GM12878 (cell line): ENCODE measurements at regions not wholly inside any gene's neighbourhood (a gene's known extent, or its start where the extent isn't known, plus 50 kb on each side); places are given as distances from the start of the nearest gene placed in this dataset.

Experiments
- ATAC-seq: fragments of 200-7000 bp; cut with Tn5 transposase; 3 replicates; pipeline ENCODE4 v1.9.1; 2020; ENCODE audit warnings: mild to moderate bottlenecking, moderate library complexity
- BruUV-seq: library from RNA; stranded (reverse); fragments of 400-500 nt; replicated peaks from 2 replicates; lab custom pipeline; 2021; lab: Mats Ljungman, UMichigan
- CTCF ChIA-PET: fragments of 300-600 bp; sonication (Branson Sonifier 250); formaldehyde crosslinking; extraction: SDS; loops from one replicate; lab custom pipeline; 2021; ENCODE audit warnings: inconsistent platforms; lab: Yijun Ruan, JAX
- POLR2A ChIA-PET: fragments of 350-600 bp; formaldehyde crosslinking; extraction: SDS; loops from one replicate; lab custom pipeline; 2021; ENCODE audit warnings: inconsistent platforms; lab: Charles Lee
- RAD21 ChIA-PET: fragments of 300-600 bp; sonication (Branson Sonifier 250); formaldehyde crosslinking; loops from one replicate; lab custom pipeline; 2023; ENCODE audit warnings: antibody characterized with exemption; ENCODE audit not compliant: unreplicated experiment; lab: Charles Lee
- SMC1A ChIA-PET: fragments of 300-600 bp; sonication (Branson Sonifier 250); formaldehyde crosslinking; loops from one replicate; lab custom pipeline; 2023; ENCODE audit not compliant: unreplicated experiment, uncharacterized antibody; lab: Charles Lee
- DNase-seq: peaks from one replicate; pipeline ENCODE4 v3.0.0-alpha.2; 2011; ENCODE audit warnings: low read depth, low spot score
- FAIRE-seq: peaks from 3 replicates; lab custom pipeline; 2011; peaks lifted over from hg19 to GRCh38; lab: Jason Lieb, UNC
- H2AFZ ChIP-seq: 2 replicates; pipeline ENCODE4 v1.6.0; 2011; ENCODE audit warnings: low read depth, low read length, control low read depth; ENCODE audit not compliant: control insufficient read depth
- H3K27ac ChIP-seq: 2 replicates; pipeline ENCODE4 v1.5.1; 2011; ENCODE audit warnings: control low read depth; ENCODE audit not compliant: control insufficient read depth, insufficient read depth
- H3K27me3 ChIP-seq, 2 experiments: replicated peaks in 1 of 2; 2 replicates each; pipeline versions ENCODE4 v1.6.0 to v1.6.1; 2011; ENCODE audit warnings: low read length in 1 of 2; ENCODE audit not compliant: control insufficient read depth in 2 of 2, insufficient read depth in 2 of 2
- H3K36me3 ChIP-seq, 2 experiments: 2 replicates each; pipeline ENCODE4 v1.5.1; 2011; ENCODE audit warnings: low read length in 1 of 2; ENCODE audit not compliant: control insufficient read depth in 2 of 2, insufficient read depth in 2 of 2
- H3K4me1 ChIP-seq: 2 replicates; pipeline ENCODE4 v1.6.1; 2011; ENCODE audit warnings: mild to moderate bottlenecking, low read length, moderate library complexity, mixed read lengths; ENCODE audit not compliant: control insufficient read depth, insufficient read depth
- H3K4me2 ChIP-seq: 2 replicates; pipeline ENCODE4 v1.6.0; 2011; ENCODE audit warnings: control low read depth; ENCODE audit not compliant: control insufficient read depth, insufficient read depth
- H3K4me3 ChIP-seq: fragments of 200-600 bp; sonication (generic); 2 replicates; pipeline ENCODE4 v1.5.1; 2016
- H3K79me2 ChIP-seq: 2 replicates; pipeline ENCODE4 v1.6.0; 2011; ENCODE audit warnings: low read length; ENCODE audit not compliant: control insufficient read depth, insufficient read depth
- H3K9ac ChIP-seq: 2 replicates; pipeline ENCODE4 v1.8.0; 2011; ENCODE audit warnings: low read length, control low read depth, mixed read lengths; ENCODE audit not compliant: control insufficient read depth, insufficient read depth
- H3K9me3 ChIP-seq: replicated peaks from 3 replicates; pipeline ENCODE4 v1.5.1; 2011; ENCODE audit warnings: mild to moderate bottlenecking, low read length; ENCODE audit not compliant: control insufficient read depth, insufficient read depth
- H4K20me1 ChIP-seq: 2 replicates; pipeline ENCODE4 v1.6.0; 2011; ENCODE audit not compliant: control insufficient read depth, insufficient read depth
- FOS ChIP-seq: IDR thresholded peaks from 3 replicates; pipeline ENCODE4 v1.6.1; 2011; ENCODE audit warnings: borderline replicate concordance; ENCODE audit not compliant: insufficient read length; ENCODE audit errors: extremely low read depth
- FOXK2 ChIP-seq: fragments of 450-650 bp; IDR thresholded peaks from 2 replicates; pipeline ENCODE4 v1.6.1; 2017; ENCODE audit warnings: mild to moderate bottlenecking, moderate library complexity
- MXI1 ChIP-seq: fragments of 150-350 bp; IDR thresholded peaks from 2 replicates; pipeline ENCODE4 v1.6.1; 2011; ENCODE audit warnings: low read depth, mild to moderate bottlenecking, inconsistent platforms, low read length, improper control_type of control experiment
- NRF1 ChIP-seq: conservative IDR thresholded peaks from 2 replicates; pipeline ENCODE4 v1.6.1; 2011; ENCODE audit warnings: mild to moderate bottlenecking, low read depth, low read length, improper control_type of control experiment
- POU2F2 ChIP-seq: IDR thresholded peaks from 3 replicates; pipeline ENCODE4 v1.6.1; 2011; ENCODE audit warnings: low read depth, mild to moderate bottlenecking, low read length, borderline replicate concordance
- RELA ChIP-seq: fragments of 450-650 bp; IDR thresholded peaks from 2 replicates; pipeline ENCODE4 v1.8.0; 2014; ENCODE audit warnings: borderline replicate concordance; ENCODE audit not compliant: partially characterized antibody
- SUZ12 ChIP-seq: fragments of 200-600 bp; sonication (generic); IDR thresholded peaks from one replicate; pipeline ENCODE4 v1.6.1; 2018; ENCODE audit warnings: antibody characterized with exemption, mild to moderate bottlenecking; ENCODE audit not compliant: unreplicated experiment
- TAF1 ChIP-seq: IDR thresholded peaks from 2 replicates; pipeline ENCODE4 v1.6.1; 2011; ENCODE audit warnings: mild to moderate bottlenecking, low read depth, low read length, borderline replicate concordance
- TARDBP ChIP-seq: IDR thresholded peaks from 2 replicates; pipeline ENCODE4 v1.6.1; 2016; ENCODE audit warnings: borderline replicate concordance
- WGBS: methylation state at CpG from one replicate; pipeline ENCODE4 v1.1.6; 2016; ENCODE audit warnings: low lambda C conversion rate; ENCODE audit not compliant: insufficient replicate concordance, insufficient coverage; ENCODE audit errors: missing lambda C conversion rate; 5-methylcytosine and 5-hydroxymethylcytosine counted together
- in situ Hi-C: fragments of 300-500 bp; cut with MboI; formaldehyde crosslinking; loops from 9 replicates; pipeline ENCODE4 v1.14.3; 2018; ENCODE audit warnings: mixed read lengths
- intact Hi-C: fragments of 100-400 bp; cut with micrococcal nuclease; formaldehyde crosslinking; loops from one replicate; pipeline ENCODE4 v1.14.2; 2022; ENCODE audit not compliant: unreplicated experiment
- TF ChIP-seq, protein P1 (sequence below): IDR thresholded peaks from 2 replicates; pipeline ENCODE4 v1.6.1; 2012; ENCODE audit warnings: improper control_type of control experiment, low read depth, low read length; ENCODE audit not compliant: insufficient replicate concordance
- TF ChIP-seq, protein P2 (sequence below): fragments of 450-650 bp; IDR thresholded peaks from 2 replicates; pipeline ENCODE4 v1.6.1; 2018; ENCODE audit warnings: mild to moderate bottlenecking, low read depth, moderate library complexity; ENCODE audit not compliant: partially characterized antibody
- TF ChIP-seq, protein P3 (sequence below), 3 experiments: IDR thresholded peaks in 2 of 3; conservative IDR thresholded peaks in 1 of 3; 2 replicates each; pipeline ENCODE4 v1.5.1; 2011; ENCODE audit warnings: low read depth in 3 of 3, low read length in 3 of 3, mild to moderate bottlenecking in 3 of 3, control low read depth in 2 of 3, moderate library complexity in 2 of 3, inconsistent platforms in 1 of 3, mixed read lengths in 1 of 3; ENCODE audit not compliant: control insufficient read depth in 2 of 3, insufficient read depth in 1 of 3; ENCODE audit errors: extremely low read depth in 1 of 3
- TF ChIP-seq, protein P4 (sequence below): IDR thresholded peaks from 2 replicates; pipeline ENCODE4 v1.6.1; 2012; ENCODE audit warnings: low read depth, low read length, improper control_type of control experiment

DNA sequence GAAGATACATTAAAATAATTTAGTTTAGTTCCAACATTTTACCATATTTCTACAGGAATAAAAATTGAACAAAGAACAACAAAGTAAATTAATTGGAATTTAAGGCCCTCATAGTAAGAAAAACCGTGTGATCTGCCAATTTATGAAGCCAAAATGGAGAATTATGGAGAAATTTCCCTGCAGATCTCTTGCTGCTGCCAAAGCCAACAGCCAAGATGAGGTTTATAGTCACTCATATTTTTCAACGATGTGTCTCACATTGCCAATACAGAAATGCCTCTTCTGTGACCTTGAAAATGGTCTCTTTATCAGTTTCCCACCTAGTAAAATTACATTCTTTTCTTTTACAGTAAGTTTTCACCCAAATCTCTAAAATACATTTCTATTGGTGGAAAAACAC lies 317.2 kb upstream of the FIGN start:
- Histone ChIP-seq H3K9me3 (no peaks in the 10 kb centered on the region), H3K27ac (no peak overlapping the region), H4K20me1 (no peaks in the 10 kb centered on the region), H3K4me1 (no peaks in the 10 kb centered on the region), H3K27me3 (no peaks in the 10 kb centered on the region), H3K79me2 (no peaks in the 10 kb centered on the region), H3K4me3 (no peak overlapping the region), H2AFZ (no peak overlapping the region), H3K36me3 (no peaks in the 10 kb centered on the region), H3K9ac (no peak overlapping the region), H3K4me2 (no peak overlapping the region)
- POLR2A ChIA-PET = no interaction called here
- DNase-seq (no peak), FAIRE-seq (no peak), ATAC-seq (no peak)
- SMC1A ChIA-PET = no interaction called here
- no TSS peak for BruUV-seq
- RAD21 ChIA-PET = no interaction called here
- CTCF ChIA-PET = interaction anchor here (1.7 kb wide), 1 partner anchor 8 kb away, joined by 6 read pairs; no protein-coding TSS in a partner anchor
- in situ Hi-C loops (loop anchor here (10.0 kb wide), 2 partner anchors 708 to 868 kb away; no protein-coding TSS in a partner anchor), intact Hi-C loops (no loop called here)
- 3% methylated on average over 2 of the region's 2 CpGs for WGBS
- TF ChIP-seq SUZ12 (no peak), POU2F2 (no peak), MXI1 (no peak), RELA (no peak), NRF1 (no peak), FOXK2 (no peak), TAF1 (no peak), FOS (no peak), TARDBP (no peak)
- TF ChIP-seq, protein P1, sequence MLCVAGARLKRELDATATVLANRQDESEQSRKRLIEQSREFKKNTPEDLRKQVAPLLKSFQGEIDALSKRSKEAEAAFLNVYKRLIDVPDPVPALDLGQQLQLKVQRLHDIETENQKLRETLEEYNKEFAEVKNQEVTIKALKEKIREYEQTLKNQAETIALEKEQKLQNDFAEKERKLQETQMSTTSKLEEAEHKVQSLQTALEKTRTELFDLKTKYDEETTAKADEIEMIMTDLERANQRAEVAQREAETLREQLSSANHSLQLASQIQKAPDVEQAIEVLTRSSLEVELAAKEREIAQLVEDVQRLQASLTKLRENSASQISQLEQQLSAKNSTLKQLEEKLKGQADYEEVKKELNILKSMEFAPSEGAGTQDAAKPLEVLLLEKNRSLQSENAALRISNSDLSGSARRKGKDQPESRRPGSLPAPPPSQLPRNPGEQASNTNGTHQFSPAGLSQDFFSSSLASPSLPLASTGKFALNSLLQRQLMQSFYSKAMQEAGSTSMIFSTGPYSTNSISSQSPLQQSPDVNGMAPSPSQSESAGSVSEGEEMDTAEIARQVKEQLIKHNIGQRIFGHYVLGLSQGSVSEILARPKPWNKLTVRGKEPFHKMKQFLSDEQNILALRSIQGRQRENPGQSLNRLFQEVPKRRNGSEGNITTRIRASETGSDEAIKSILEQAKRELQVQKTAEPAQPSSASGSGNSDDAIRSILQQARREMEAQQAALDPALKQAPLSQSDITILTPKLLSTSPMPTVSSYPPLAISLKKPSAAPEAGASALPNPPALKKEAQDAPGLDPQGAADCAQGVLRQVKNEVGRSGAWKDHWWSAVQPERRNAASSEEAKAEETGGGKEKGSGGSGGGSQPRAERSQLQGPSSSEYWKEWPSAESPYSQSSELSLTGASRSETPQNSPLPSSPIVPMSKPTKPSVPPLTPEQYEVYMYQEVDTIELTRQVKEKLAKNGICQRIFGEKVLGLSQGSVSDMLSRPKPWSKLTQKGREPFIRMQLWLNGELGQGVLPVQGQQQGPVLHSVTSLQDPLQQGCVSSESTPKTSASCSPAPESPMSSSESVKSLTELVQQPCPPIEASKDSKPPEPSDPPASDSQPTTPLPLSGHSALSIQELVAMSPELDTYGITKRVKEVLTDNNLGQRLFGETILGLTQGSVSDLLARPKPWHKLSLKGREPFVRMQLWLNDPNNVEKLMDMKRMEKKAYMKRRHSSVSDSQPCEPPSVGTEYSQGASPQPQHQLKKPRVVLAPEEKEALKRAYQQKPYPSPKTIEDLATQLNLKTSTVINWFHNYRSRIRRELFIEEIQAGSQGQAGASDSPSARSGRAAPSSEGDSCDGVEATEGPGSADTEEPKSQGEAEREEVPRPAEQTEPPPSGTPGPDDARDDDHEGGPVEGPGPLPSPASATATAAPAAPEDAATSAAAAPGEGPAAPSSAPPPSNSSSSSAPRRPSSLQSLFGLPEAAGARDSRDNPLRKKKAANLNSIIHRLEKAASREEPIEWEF = no peak
- TF ChIP-seq, protein P2, sequence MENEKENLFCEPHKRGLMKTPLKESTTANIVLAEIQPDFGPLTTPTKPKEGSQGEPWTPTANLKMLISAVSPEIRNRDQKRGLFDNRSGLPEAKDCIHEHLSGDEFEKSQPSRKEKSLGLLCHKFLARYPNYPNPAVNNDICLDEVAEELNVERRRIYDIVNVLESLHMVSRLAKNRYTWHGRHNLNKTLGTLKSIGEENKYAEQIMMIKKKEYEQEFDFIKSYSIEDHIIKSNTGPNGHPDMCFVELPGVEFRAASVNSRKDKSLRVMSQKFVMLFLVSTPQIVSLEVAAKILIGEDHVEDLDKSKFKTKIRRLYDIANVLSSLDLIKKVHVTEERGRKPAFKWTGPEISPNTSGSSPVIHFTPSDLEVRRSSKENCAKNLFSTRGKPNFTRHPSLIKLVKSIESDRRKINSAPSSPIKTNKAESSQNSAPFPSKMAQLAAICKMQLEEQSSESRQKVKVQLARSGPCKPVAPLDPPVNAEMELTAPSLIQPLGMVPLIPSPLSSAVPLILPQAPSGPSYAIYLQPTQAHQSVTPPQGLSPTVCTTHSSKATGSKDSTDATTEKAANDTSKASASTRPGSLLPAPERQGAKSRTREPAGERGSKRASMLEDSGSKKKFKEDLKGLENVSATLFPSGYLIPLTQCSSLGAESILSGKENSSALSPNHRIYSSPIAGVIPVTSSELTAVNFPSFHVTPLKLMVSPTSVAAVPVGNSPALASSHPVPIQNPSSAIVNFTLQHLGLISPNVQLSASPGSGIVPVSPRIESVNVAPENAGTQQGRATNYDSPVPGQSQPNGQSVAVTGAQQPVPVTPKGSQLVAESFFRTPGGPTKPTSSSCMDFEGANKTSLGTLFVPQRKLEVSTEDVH = no peak
- TF ChIP-seq, protein P3, sequence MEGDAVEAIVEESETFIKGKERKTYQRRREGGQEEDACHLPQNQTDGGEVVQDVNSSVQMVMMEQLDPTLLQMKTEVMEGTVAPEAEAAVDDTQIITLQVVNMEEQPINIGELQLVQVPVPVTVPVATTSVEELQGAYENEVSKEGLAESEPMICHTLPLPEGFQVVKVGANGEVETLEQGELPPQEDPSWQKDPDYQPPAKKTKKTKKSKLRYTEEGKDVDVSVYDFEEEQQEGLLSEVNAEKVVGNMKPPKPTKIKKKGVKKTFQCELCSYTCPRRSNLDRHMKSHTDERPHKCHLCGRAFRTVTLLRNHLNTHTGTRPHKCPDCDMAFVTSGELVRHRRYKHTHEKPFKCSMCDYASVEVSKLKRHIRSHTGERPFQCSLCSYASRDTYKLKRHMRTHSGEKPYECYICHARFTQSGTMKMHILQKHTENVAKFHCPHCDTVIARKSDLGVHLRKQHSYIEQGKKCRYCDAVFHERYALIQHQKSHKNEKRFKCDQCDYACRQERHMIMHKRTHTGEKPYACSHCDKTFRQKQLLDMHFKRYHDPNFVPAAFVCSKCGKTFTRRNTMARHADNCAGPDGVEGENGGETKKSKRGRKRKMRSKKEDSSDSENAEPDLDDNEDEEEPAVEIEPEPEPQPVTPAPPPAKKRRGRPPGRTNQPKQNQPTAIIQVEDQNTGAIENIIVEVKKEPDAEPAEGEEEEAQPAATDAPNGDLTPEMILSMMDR (IDR thresholded peaks at IDR 0.05 in 2 of 3, conservative IDR thresholded peaks at IDR 0.05 in 1 of 3; ENCODE audit: control insufficient read depth in 2 of 3, extremely low read depth in 1 of 3, insufficient read depth in 1 of 3, low read depth in 3 of 3, low read length in 3 of 3) = no peak
- TF ChIP-seq, protein P4, sequence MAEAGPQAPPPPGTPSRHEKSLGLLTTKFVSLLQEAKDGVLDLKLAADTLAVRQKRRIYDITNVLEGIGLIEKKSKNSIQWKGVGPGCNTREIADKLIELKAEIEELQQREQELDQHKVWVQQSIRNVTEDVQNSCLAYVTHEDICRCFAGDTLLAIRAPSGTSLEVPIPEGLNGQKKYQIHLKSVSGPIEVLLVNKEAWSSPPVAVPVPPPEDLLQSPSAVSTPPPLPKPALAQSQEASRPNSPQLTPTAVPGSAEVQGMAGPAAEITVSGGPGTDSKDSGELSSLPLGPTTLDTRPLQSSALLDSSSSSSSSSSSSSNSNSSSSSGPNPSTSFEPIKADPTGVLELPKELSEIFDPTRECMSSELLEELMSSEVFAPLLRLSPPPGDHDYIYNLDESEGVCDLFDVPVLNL = no peak
